HG02678 (cell line): ENCODE measurements at regions not wholly inside any gene's neighbourhood (a gene's known extent, or its start where the extent isn't known, plus 50 kb on each side); places are given as distances from the start of the nearest gene placed in this dataset.

Experiments used
- ATAC-seq: cut with Tn5 transposase; IDR thresholded peaks from one replicate; pipeline ENCODE4 v1.9.1; 2021; ENCODE audit warnings: mild to moderate bottlenecking, moderate library complexity; ENCODE audit not compliant: unreplicated experiment

DNA sequence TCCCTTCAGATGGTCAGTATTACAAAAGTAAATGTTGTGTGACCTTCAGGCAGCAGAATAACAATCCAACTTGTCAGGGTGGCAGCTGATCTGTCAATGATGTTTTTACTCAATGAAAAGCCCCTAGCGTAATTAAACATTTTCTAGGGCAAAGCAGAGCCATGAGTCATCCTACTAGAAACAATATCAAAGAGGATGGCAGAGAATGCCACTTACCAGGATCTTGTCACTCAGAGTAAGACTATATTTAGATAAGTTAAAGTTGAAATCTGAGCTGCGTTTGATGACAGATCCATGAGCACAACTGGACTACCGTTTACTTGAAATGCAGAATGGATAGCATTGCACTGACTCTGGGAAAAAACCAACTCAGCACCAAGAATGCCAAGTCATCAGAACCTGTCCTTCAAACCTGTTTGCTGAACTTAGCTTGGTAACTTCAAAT, 612.6 kb upstream of the ACVR2A start:
- ATAC-seq, result peak; percentile 25

DNA sequence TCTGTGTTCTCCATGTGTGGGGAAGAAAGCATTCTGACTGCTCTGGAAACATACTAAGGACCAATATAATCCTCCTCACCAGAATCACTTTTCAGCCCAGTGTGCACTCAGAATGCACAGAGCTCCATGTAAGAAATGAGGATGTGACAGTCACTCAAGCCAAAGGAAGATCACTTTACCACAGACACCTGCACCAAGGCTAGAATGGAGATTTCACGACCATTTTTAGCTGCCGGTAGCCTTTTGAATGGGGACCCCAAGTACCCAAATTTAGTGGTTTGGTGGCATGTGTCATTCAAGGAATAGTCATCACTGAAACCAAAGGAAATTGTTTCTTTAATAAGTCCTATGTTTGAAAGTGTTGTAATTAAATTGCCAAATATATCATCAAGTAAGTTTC, 613.2 kb upstream of the ACVR2A start:
- ATAC-seq, result peak; percentile 64

DNA sequence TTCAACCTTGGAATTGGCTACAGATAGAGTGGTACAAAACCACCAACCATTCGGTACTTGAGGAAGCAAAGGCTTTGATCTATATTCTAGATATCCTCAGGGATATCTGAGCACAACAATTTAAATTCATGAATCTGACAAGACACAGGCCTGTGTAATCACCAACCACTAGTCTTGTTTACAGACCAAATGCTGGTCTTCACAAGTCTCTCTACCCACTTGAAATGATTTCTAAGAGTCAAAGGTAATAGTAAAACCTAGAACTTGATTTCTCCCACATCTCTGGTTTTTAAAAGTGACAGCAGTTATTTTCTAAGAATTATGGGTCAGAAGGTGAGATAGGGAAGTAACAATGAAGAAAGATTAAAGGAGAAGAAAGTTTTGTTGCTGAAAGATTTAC, 613.7 kb upstream of the ACVR2A start:
- no peak for ATAC-seq

DNA sequence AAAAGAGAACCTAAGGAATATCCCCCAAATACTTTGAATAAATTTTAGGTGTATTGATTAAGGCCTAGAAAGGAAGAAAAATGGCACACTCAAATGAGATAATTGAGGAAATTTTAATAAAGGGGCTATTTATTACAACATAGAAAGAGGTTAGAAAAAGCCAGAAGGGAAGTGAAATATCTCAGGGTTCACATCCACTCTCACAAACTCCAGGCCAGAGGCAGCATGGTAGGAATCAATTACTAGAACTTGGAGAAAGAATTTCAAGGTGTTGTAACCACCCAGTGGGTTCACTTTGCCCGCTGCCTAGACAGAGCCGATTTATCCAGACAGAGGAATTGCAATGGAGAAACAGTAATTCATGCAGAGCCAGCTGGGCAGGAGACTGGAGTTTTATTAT, 617.5 kb upstream of the ACVR2A start:
- ATAC-seq, result no peak

DNA sequence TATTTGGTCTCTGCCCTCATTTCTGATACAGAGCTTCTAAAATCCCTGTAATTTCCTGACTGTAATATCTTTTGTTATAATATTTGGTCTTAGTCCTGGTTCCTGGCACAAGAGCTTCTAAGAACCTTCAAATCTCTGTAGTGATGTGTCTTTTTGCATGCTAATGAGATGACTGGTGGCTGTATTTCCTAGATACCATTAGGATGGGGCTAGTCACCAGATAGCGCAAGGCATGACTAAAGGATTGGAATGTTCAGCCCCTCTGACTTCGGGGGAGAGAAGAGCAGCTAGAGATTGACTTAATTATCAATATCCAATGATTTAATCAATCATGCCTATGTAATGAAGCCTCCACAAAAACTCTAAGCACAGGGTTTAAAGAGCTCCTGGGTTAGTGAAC, 620.8 kb upstream of the ACVR2A start:
- no peak for ATAC-seq

DNA sequence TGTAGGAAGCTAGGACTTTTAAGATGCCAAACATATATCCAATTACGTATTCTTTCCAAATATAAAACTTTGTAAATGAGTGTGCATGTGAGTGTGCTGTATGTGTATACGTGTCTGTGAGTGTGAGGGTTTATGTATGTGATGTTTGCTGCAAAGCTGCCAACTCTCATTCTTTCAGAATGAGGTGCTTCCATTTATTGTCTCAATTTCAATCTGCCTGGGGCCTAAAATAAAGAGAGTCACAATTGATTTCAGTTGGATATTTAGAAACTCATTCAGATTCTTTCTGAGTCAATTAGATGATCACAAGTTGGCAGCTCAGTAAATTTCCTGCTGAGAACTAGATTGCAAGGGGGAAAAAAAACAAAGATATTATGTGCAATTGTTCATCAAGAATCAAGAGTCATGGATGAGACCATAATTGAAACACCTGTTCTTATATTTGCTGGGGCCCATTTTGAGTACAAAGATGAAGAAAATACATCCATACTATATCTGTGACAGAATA, 621.2 kb upstream of the ACVR2A start:
- no peak for ATAC-seq

DNA sequence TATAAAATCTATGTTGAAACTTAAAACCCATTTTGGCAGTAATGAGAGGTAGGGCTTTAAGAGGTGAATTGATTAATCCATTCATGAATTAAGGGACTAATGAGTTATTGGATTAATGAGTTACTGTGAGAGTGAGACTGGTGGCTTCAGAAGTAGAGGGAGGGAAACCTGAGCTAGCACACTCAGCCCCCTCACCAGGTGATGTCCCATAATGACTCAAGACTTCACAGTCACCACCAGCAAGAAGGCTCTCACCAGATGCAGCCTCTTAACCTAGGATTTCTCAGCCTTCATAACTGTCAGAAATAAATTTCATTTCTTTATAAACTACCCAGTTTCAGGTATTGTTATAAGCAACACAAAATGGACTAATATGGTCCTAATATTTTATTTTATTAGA, 621.7 kb upstream of the ACVR2A start:
- ATAC-seq, result peak; percentile 76

DNA sequence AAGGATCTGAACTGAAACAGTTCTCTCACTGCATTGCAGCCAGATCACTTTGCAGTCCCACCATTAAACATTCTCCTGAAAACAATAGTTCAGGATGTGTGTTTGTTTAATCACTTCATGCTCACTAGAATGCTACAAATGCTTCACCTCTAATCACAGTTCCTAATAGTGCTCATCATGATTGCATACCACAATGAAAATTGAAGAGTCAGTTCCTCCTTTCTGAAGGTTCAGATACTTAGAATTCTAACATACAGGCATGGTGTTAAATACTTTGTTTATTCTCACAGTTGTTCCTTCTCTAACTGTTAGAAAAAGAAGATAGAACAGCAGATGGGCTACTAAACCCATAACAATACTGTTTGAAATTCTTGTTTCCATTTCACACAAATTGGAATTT, 622.3 kb upstream of the ACVR2A start:
- ATAC-seq, result no peak

DNA sequence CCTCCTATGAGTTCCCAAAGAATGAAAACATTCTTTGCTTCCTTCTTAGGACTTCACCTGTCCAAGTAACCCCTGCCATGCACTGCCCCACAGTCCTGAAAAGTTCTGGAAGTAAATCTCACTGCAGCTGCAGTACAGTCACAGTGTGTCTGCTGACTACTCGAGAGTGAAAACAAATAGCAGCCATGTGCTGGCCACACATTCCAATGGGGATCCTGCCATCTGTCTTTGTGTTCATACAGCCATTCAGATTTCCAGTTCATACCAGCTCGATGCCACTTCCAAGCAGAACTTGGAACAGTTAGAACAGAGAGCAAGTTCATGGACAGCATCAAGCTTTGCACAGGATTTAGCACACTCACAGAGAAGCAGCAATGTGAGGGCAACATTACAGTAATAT, 629.9 kb upstream of the ACVR2A start:
- ATAC-seq, result no peak

DNA sequence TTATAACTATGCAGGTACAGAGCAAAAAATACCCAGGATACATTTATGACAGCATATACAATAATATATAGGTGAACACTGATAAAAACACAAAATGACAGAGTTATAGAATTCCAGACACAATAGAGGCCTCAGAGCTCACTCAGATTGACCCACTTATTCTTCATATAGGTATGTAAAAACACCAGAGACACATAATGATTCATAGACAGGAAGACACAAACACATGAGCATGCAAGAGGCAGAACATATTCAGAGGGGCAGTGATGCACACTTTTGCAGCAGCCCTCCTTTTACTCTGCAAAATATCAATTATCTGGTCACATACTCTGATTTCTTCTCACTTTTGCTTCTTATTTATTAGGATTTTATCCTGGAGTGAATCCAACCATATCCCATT, 633.3 kb upstream of the ACVR2A start:
- no peak for ATAC-seq

DNA sequence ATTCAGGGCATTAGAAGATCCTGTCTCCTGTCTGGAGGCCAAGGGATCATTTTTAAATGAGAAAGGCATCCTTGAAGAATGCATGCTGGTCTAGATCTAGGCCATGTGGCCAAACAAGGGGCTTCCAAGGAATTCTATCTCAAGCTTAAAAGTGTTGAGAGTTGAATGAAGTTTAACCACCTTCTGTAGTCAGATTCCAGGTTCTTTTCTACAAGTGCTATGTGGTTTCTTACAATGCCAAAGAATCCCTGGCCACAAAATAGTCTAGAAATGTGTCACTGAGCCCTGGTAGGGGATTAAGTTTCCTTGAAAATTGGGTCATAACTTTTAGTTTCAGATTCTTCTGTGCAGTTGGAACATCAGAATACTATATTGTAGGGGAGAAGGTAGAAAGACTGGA, 640.7 kb upstream of the ACVR2A start:
- no peak for ATAC-seq

DNA sequence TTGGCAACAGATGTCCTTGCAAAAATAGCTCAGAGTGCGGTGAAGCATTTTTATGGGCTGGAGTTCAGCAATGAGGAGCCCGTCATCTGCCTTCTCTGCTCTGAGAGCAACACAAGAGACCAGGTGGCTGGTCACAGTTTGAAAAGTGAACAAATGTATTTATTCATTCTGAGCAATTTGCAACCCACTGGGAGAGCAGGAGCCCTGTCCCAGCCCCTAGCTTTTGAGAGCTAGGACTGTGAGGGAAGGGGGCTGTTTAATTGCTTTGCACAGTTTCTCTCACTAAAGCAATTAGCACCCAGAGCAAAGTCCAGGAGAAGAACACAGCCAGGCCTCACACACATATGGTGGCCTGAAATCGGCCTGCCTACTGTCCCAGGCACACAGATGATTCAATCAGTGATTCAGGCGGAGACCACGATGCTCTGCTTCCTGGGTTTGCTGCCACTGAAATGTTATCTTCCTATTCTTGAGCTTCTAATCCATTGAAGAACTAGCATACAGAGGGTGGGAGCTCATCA, 646.1 kb upstream of the ACVR2A start:
- no peak for ATAC-seq

DNA sequence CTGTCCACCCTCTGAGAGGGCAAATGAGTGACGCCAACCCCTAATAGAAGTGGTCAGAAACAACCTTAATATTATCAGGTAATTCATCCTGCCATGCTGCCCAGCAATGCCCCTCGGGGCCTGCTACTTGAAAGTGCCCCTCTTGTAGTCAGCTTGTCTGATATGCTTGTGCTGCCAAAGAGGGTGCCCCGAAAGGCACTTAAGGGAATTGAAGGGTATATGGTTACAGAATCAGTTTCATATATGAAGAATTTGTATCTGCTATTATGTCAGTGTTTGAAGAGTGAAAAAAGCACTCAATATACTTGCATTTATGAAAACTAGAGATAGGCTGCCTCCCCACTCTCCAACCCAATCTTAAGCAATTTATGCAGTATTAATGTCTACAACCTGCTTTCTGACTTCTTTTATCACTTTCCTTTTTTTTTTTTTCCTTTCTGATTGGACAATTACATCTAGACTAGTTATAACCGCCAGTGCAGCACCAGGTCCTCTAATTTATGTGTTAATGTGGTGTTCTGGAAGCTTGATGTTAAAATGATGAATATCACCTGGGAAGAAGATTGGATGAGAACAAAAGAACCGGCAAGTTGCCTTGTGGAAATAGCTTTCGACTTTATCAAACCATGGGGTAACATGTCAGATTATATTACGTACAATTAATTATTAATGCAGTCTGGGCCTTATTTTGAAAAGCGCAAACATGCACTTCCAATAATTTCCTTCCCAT, 646.9 kb upstream of the ACVR2A start:
- ATAC-seq, result no peak

DNA sequence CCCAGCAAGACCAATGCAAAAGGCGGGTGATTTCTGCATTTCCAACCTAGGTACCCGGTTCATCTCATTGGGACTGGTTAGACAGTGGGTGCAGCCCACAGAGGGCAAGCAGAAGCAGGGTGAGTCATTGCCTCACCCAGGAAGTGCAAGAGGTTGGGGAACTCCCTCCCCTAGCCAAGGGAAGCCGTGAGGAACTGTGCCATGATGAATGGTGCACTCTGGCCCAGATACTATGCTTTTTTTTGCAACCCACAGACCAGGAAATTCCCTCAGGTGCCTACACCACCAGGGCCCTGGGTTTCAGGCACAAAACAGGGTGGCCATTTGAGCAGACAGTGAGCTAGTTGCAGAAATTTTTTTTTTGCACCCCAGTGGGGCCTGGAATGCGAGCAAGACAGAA, 662.6 kb upstream of the ACVR2A start:
- ATAC-seq, result peak; percentile 77

DNA sequence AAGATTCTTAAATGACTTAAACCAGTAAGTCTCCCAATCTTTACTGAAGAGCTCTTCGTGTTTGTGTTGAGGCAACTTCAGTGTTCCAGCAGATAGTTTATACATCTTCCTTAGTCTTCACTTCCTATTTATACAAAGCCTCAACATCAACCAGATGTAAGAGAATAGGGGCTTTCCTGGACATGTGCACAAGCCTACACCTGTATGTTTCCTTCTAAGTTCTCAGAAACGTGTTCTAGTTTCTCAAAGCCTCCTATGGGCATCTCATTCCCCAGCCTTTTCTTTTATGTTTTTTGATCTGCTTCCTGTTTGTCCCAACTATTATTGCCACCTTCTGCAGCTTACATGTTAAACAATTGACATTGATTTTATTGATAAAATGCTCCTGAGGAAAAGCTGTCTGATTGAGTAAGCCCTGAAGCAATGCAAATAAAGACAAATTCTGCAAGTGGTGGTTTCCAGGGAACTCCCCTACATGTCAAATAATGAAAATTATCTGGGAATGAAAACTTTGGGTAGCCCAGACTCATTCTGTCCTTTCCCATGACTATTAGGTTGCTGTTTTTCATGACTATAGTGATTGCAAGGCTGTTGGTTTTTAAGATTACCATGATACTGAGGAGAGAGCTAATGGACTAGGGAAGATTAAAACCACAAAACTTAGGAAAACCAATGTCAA, 663.3 kb upstream of the ACVR2A start:
- peak; percentile 66 for ATAC-seq

DNA sequence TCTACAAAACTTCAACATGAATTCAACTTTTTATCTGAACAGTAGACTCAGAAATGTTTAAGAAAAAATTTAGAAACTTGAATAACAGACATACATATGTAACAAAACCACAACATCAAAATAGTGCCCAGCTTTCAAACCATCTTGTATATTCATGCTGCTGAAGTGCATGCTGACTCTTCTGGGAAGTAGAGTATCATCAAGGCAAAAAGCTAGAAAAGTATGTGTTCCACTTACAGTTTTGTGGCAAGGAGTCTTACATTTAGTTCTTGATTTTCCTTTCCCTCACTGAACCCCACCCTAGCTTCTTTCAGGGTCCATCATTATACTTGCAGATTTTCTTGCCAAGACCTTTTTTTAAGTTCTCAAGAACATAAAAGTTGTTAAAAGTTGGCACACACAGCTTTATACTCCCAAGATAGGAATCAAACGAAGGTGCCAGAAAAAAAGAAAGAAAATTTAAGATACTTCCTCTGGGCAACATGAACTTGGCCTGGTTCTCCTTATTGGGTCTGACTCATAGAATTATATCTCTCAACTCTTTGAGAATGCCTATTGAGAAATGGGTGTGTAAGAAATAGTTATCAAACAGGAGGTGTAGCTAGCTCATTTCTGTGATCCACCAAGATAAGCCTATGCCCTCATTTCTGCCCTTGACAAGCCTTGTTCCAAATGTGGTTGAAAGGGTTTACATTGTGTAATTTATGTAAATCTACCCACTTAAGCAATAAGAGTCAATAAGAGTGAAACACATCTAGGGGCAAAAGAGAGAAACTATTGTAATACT, 667.6 kb upstream of the ACVR2A start:
- no peak for ATAC-seq

DNA sequence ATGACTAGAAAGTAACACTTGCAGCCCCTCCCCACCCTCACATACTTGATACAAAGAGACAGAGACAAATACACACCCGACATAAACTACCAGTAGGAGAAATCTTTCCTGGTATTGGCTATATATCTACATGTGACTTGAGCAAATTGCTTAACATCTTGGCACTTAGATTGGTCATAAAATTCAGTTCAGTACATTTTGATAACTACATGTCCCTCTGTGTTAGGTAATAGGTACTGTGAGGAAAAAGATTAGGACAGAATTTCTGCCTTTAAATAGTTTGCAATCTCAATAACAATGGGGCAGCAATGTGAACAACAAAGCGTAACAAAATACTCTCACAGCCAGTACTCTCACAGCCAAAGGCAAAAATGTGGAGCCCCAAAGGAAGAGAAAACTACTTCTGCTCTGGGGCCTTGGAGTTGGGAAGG, 670.0 kb upstream of the ACVR2A start:
- no peak for ATAC-seq

DNA sequence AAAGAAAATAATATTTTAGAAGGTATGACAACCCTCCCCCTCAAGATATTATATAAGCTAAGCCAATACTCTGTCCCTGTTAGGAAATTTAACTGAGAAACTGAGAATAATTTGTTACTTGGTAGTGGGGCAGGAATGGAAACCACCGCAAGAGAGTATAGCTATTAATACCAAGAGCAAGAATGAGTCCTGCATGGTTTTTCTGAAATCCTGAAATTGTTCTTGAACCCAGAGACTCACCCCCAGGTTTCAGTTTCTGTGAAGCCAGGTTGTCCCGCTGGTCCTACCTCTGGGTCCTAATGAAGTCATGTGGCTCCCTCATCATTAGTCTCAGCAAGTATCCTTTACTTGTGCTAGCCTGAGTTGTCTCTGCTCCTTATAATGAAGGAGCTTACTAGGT, 671.0 kb upstream of the ACVR2A start:
- peak; percentile 64 for ATAC-seq

DNA sequence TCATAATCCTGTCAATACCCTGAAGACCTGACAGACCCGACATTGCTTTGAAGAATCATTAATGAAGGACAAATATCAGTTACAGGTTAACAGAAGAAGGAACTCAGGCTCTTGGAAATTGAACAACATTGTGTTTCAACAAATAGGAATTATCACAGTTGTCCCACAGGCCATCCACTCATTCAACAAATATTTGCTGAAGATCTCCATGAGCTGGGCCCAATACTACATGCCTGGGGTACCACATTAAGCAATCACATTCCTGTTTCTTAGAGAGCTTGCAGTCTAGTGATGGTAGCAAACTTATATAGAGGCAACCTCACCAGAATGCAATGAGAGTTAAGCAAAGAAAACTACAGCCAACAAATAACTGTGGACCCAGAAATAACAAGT, 671.6 kb upstream of the ACVR2A start:
- no peak for ATAC-seq

DNA sequence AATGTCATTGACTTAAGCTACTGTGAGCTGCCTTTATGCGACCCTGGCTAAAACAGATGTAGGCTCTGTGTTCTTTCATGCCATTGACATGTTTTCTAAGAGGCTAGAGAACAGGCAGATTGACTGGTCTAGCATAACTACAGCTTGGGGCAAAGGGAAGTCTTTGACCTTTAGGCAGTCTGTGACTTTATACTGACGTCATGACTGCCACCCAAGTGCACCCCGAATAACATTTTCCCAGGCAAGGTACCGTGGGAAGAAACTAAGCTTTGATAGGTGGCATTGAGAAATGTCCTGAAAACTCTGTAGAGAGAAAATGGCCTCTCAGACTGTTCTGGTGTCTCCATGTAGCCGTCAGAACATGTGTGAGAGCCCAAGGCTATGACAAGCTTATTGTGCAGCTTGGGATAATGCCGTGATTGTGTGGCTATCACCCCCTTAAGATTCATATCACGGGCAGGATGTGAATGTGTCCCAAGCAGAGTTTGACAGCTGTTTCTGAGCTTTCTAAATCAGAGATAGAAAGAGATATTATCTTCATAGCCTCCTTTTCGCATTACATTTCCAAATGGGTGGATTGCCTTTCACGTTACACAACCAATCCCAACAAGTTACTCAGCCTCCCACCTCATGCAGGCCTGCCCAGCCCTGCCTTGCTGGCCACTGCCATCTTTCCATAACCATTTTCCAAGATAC, 672.2 kb upstream of the ACVR2A start:
- ATAC-seq, result no peak

DNA sequence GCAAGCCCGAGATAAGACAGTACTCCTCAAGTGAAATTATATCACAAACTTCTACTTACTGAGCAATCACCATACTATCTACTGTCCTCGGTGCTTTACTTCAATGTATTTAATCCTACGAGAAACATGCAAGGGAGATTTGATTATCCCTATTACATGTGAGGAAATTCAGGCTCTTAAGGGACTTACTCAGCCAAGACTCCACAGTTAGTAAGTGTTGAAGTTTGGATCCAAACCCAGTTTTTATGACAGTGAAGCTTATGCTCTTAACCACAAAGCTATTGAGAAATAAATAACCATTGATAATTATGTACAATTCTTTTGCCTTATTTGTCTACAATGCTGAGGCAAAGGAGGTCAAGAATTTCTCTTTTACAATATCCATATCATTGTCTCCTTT, 672.9 kb upstream of the ACVR2A start:
- ATAC-seq, result no peak
